Spleen (tissue), 7 donors: ENCODE measurements at regions not wholly inside any gene's neighbourhood (a gene's known extent, or its start where the extent isn't known, plus 50 kb on each side); places are given as distances from the start of the nearest gene placed in this dataset.

Source experiments
- POLR2A ChIP-seq, 3 donors: fragments of 450-650 bp; IDR thresholded peaks; one replicate each; pipeline ENCODE4 v1.5.1; 2017; ENCODE audit warnings: antibody characterized with exemption in 3 of 3, mild to moderate bottlenecking in 1 of 3
- POLR2AphosphoS5 ChIP-seq, 3 donors: sonication (generic); formaldehyde crosslinking; IDR thresholded peaks; one replicate each; pipeline ENCODE4 v1.5.1; 2017; ENCODE audit warnings: antibody characterized with exemption in 3 of 3
- TF ChIP-seq, protein P1 (sequence below), 11 experiments: fragments of 200-600 bp in 7 of 11; fragments of 450-650 bp in 4 of 11; sonication (generic) in 4 of 11; IDR thresholded peaks in 8 of 11; conservative IDR thresholded peaks in 3 of 11; 1 replicate in 7 of 11; 2 replicates in 4 of 11; pipeline versions ENCODE4 v1.4.0 to v1.8.0; 2016 to 2021; ENCODE audit warnings: antibody characterized with exemption in 11 of 11, inconsistent platforms in 4 of 11, mild to moderate bottlenecking in 1 of 11
- donor health status: DM: no; HTN: no; CAD: no; lungs with moderate emphysema.
- donor health status: DM: no; HTN: no; CAD: no.
- donor health status: DM: no; HTN: no; CAD: no.

DNA sequence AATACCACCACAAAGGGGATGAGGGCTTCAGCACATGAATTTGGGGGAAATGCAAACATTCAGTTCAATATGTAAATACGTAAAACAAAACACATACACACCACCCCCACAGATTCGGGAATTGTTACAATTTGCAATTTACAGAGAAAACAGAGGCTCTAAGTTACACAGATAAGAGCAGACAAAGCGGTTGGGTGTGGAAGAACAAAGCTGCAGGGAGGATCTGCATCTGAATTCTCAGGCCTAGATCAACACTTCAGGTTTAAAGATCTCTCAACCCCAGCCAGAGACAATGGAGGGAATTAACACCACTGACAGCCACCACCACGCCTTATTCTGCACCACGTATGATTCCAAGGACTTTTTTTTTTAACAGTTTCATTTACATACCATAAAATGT lies 375.5 kb downstream of the BCL11B start:
- TF ChIP-seq, protein P1, sequence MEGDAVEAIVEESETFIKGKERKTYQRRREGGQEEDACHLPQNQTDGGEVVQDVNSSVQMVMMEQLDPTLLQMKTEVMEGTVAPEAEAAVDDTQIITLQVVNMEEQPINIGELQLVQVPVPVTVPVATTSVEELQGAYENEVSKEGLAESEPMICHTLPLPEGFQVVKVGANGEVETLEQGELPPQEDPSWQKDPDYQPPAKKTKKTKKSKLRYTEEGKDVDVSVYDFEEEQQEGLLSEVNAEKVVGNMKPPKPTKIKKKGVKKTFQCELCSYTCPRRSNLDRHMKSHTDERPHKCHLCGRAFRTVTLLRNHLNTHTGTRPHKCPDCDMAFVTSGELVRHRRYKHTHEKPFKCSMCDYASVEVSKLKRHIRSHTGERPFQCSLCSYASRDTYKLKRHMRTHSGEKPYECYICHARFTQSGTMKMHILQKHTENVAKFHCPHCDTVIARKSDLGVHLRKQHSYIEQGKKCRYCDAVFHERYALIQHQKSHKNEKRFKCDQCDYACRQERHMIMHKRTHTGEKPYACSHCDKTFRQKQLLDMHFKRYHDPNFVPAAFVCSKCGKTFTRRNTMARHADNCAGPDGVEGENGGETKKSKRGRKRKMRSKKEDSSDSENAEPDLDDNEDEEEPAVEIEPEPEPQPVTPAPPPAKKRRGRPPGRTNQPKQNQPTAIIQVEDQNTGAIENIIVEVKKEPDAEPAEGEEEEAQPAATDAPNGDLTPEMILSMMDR (IDR thresholded peaks at IDR 0.05 in 8 of 11, conservative IDR thresholded peaks at IDR 0.05 in 3 of 11), result no peak
- TF ChIP-seq POLR2A (IDR thresholded peaks at IDR 0.05) (no peak), POLR2AphosphoS5 (IDR thresholded peaks at IDR 0.05) (no peak)
